ENCODE measurements at regions not wholly inside any gene's neighbourhood (a gene's known extent, or its start where the extent isn't known, plus 50 kb on each side); places are given as distances from the start of the nearest gene placed in this dataset.
"Not testable (repeated sequence)": the region's sequence is repeated elsewhere in the genome, so short reads cannot be mapped to it uniquely, and the experiment has no call there.

DNA sequence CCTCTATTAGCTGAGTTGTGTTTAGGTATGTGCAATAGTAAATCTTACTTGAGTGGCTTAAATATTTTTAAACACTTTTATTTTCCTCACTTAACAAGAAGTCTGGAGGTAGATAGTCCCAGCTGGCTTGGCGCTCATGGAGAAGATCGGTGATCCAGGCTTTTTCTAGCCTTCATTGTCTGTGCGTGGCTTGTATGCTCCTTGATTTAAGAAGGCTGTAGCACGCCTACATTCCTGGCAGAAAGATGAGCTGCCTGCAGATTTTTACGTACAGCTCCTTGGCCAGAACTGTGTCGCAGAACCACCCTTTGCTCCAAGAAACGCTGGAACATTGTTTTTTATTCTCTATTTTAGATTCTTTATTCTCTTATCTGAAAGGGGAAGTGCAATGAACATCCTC, 284.1 kb downstream of the KIF20B start:
- Histone ChIP-seq H2AFZ (ENCODE audit: low read depth, low read length) (no peak overlapping the region), H3K36me3 (ENCODE audit: insufficient read depth, low read length) (no peaks in the 10 kb centered on the region), H3K9me3 (ENCODE audit: insufficient read depth, low read depth, low read length) (no peaks in the 10 kb centered on the region), H4K20me1 (ENCODE audit: insufficient read depth, low read length) (no peaks in the 10 kb centered on the region), H3K4me2 (ENCODE audit: low read length) (no peak overlapping the region), H3K27me3 (ENCODE audit: insufficient read depth, low read length) (no peaks in the 10 kb centered on the region), H3K79me2 (ENCODE audit: insufficient read depth, low read length) (no peaks in the 10 kb centered on the region), H3K4me1 (ENCODE audit: insufficient read depth, low read length) (no peaks in the 10 kb centered on the region), H3K9ac (ENCODE audit: low read length) (no peak overlapping the region), H3K4me3 (ENCODE audit: insufficient read depth, low read depth, low read length) (no peak overlapping the region), H3K27ac (ENCODE audit: low read depth, low read length) (no peak overlapping the region)
- Mint-ChIP-seq H3K4me3 (ENCODE audit: unreplicated experiment) (no peak overlapping the region), H3K27ac (ENCODE audit: unreplicated experiment) (no peak overlapping the region), H3K27me3 (ENCODE audit: low read depth, unreplicated experiment) (peaks cover 5% of the 10 kb centered on the region), H3K36me3 (ENCODE audit: low read depth, unreplicated experiment) (no peaks in the 10 kb centered on the region), H3K9me3 (ENCODE audit: unreplicated experiment) (peaks cover 3% of the 10 kb centered on the region), H3K4me1 (ENCODE audit: low read depth, unreplicated experiment) (no peaks in the 10 kb centered on the region)
- no peak for DNase-seq (ENCODE audit: low read depth)
- TF ChIP-seq, protein P1, sequence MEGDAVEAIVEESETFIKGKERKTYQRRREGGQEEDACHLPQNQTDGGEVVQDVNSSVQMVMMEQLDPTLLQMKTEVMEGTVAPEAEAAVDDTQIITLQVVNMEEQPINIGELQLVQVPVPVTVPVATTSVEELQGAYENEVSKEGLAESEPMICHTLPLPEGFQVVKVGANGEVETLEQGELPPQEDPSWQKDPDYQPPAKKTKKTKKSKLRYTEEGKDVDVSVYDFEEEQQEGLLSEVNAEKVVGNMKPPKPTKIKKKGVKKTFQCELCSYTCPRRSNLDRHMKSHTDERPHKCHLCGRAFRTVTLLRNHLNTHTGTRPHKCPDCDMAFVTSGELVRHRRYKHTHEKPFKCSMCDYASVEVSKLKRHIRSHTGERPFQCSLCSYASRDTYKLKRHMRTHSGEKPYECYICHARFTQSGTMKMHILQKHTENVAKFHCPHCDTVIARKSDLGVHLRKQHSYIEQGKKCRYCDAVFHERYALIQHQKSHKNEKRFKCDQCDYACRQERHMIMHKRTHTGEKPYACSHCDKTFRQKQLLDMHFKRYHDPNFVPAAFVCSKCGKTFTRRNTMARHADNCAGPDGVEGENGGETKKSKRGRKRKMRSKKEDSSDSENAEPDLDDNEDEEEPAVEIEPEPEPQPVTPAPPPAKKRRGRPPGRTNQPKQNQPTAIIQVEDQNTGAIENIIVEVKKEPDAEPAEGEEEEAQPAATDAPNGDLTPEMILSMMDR (IDR thresholded peaks at IDR 0.05; ENCODE audit: insufficient read depth, low read depth, low read length), result no peak
- TF ChIP-seq EZH2 (IDR thresholded peaks at IDR 0.05; ENCODE audit: insufficient read depth, low read length), result no peak
- no peak for FAIRE-seq

GRCh38 chr10:89988361-89988760, 287.0 kb downstream of the KIF20B start:
- H3K36me3 ChIP-seq (ENCODE audit: insufficient read depth, low read length); H3K4me1 ChIP-seq (ENCODE audit: insufficient read depth, low read length); FAIRE-seq; H3K4me2 ChIP-seq (ENCODE audit: low read length); H3K9me3 ChIP-seq (ENCODE audit: insufficient read depth, low read depth, low read length); H3K4me1 Mint-ChIP-seq (ENCODE audit: low read depth, unreplicated experiment); H3K9me3 Mint-ChIP-seq (ENCODE audit: unreplicated experiment); H3K27ac Mint-ChIP-seq (ENCODE audit: unreplicated experiment); H2AFZ ChIP-seq (ENCODE audit: low read depth, low read length); H3K27me3 ChIP-seq (ENCODE audit: insufficient read depth, low read length); H3K79me2 ChIP-seq (ENCODE audit: insufficient read depth, low read length); H3K27me3 Mint-ChIP-seq (ENCODE audit: low read depth, unreplicated experiment); DNase-seq (ENCODE audit: low read depth); H3K36me3 Mint-ChIP-seq (ENCODE audit: low read depth, unreplicated experiment); H3K9ac ChIP-seq (ENCODE audit: low read length); H3K4me3 ChIP-seq (ENCODE audit: insufficient read depth, low read depth, low read length); H4K20me1 ChIP-seq (ENCODE audit: insufficient read depth, low read length); H3K27ac ChIP-seq (ENCODE audit: low read depth, low read length); H3K4me3 Mint-ChIP-seq (ENCODE audit: unreplicated experiment): not testable (repeated sequence)

DNA sequence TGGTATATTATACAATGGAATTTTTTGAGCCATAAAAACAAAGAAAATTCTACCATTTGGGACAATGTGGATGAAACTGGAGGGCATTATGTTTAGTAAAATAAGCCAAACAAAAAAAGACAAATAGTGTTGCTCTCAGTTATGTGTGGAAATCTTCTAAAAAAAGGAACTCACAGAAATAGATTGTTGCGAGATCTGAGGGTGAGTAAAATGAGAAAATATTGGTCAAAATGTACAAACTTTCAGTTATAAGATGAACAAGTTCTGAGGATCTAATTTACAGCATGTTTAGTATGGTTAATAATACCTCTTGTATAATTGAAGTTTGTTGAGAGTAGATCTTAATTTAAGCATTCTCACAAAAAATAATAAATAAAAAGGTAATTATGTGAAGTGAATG, 291.2 kb downstream of the KIF20B start:
- TF ChIP-seq, protein P1 (IDR thresholded peaks at IDR 0.05; ENCODE audit: insufficient read depth, low read depth, low read length), result no peak
- no peak for TF ChIP-seq EZH2 (IDR thresholded peaks at IDR 0.05; ENCODE audit: insufficient read depth, low read length)
- Histone ChIP-seq H3K79me2 (ENCODE audit: insufficient read depth, low read length) (no peaks in the 10 kb centered on the region), H3K27me3 (ENCODE audit: insufficient read depth, low read length) (no peaks in the 10 kb centered on the region), H3K9ac (ENCODE audit: low read length) (no peak overlapping the region), H3K4me1 (ENCODE audit: insufficient read depth, low read length) (no peaks in the 10 kb centered on the region), H2AFZ (ENCODE audit: low read depth, low read length) (no peak overlapping the region), H3K4me3 (ENCODE audit: insufficient read depth, low read depth, low read length) (no peak overlapping the region), H4K20me1 (ENCODE audit: insufficient read depth, low read length) (no peaks in the 10 kb centered on the region), H3K4me2 (ENCODE audit: low read length) (no peak overlapping the region), H3K9me3 (ENCODE audit: insufficient read depth, low read depth, low read length) (no peaks in the 10 kb centered on the region), H3K36me3 (ENCODE audit: insufficient read depth, low read length) (no peaks in the 10 kb centered on the region), H3K27ac (ENCODE audit: low read depth, low read length) (no peak overlapping the region)
- no peak overlapping the region for H3K27ac Mint-ChIP-seq (ENCODE audit: unreplicated experiment)
- H3K4me3 Mint-ChIP-seq (ENCODE audit: unreplicated experiment), result no peak overlapping the region
- FAIRE-seq (no peak), DNase-seq (ENCODE audit: low read depth) (no peak)
- no peaks in the 10 kb centered on the region for H3K27me3 Mint-ChIP-seq (ENCODE audit: low read depth, unreplicated experiment)
- no peaks in the 10 kb centered on the region for H3K36me3 Mint-ChIP-seq (ENCODE audit: low read depth, unreplicated experiment)
- H3K4me1 Mint-ChIP-seq (ENCODE audit: low read depth, unreplicated experiment), result no peaks in the 10 kb centered on the region
- H3K9me3 Mint-ChIP-seq (ENCODE audit: unreplicated experiment), result peaks cover 6% of the 10 kb centered on the region
